Chondrocyte (in vitro differentiated cells): ENCODE measurements at regions not wholly inside any gene's neighbourhood (a gene's known extent, or its start where the extent isn't known, plus 50 kb on each side); places are given as distances from the start of the nearest gene placed in this dataset.

Source experiments
- DNase-seq: peaks from one replicate; pipeline ENCODE4 v3.0.0; 2021; ENCODE audit warnings: mixed read lengths, low spot score
- H3K27ac Mint-ChIP-seq: one replicate; pipeline ENCODE4 v1.8.0; 2021; ENCODE audit warnings: mild to moderate bottlenecking, moderate library complexity, mixed read lengths; ENCODE audit not compliant: unreplicated experiment
- H3K27me3 Mint-ChIP-seq: 2 replicates; pipeline ENCODE4 v1.8.0; 2021; ENCODE audit warnings: low read depth, mixed read lengths
- H3K36me3 Mint-ChIP-seq: 2 replicates; pipeline ENCODE4 v1.8.0; 2021; ENCODE audit warnings: low read depth, mixed read lengths
- H3K4me1 Mint-ChIP-seq: 2 replicates; pipeline ENCODE4 v1.8.0; 2021; ENCODE audit warnings: low read depth, mild to moderate bottlenecking, mixed read lengths
- H3K4me3 Mint-ChIP-seq: one replicate; pipeline ENCODE4 v1.8.0; 2021; ENCODE audit warnings: mild to moderate bottlenecking, moderate library complexity, mixed read lengths; ENCODE audit not compliant: unreplicated experiment
- H3K9me3 Mint-ChIP-seq: 2 replicates; pipeline ENCODE4 v1.8.0; 2021; ENCODE audit warnings: low read depth, mixed read lengths
- TF ChIP-seq, protein P1 (sequence below): fragments of 200-600 bp; sonication (generic); IDR thresholded peaks from 2 replicates; pipeline ENCODE4 v1.5.0; 2021; ENCODE audit warnings: antibody characterized with exemption, mild to moderate bottlenecking, moderate library complexity

DNA sequence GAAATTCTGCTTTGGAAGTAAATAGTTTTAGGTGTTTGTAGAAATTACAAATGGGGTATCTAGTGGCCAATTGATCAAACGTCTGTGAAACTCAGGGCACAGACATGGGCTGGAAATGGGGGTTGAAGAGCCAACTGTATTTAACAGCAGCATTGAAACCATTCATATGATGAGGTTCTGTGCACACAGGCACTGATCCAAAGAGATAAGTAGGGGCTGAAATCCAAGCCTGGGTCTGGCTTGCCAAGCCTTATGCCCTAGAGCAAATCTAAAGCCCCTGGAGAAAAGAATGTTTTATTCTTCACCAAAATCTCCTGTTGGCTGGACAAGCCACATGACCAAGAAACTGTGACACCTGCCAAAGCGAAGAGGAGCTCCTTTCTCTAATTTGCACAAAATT, 67.6 kb upstream of the ST6GALNAC5 start:
- Mint-ChIP-seq H3K27ac (no peak overlapping the region), H3K9me3 (no peaks in the 10 kb centered on the region), H3K4me3 (no peak overlapping the region), H3K36me3 (no peaks in the 10 kb centered on the region), H3K27me3 (no peaks in the 10 kb centered on the region), H3K4me1 (no peaks in the 10 kb centered on the region)
- DNase-seq: no peak
- TF ChIP-seq, protein P1, sequence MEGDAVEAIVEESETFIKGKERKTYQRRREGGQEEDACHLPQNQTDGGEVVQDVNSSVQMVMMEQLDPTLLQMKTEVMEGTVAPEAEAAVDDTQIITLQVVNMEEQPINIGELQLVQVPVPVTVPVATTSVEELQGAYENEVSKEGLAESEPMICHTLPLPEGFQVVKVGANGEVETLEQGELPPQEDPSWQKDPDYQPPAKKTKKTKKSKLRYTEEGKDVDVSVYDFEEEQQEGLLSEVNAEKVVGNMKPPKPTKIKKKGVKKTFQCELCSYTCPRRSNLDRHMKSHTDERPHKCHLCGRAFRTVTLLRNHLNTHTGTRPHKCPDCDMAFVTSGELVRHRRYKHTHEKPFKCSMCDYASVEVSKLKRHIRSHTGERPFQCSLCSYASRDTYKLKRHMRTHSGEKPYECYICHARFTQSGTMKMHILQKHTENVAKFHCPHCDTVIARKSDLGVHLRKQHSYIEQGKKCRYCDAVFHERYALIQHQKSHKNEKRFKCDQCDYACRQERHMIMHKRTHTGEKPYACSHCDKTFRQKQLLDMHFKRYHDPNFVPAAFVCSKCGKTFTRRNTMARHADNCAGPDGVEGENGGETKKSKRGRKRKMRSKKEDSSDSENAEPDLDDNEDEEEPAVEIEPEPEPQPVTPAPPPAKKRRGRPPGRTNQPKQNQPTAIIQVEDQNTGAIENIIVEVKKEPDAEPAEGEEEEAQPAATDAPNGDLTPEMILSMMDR: no peak

DNA sequence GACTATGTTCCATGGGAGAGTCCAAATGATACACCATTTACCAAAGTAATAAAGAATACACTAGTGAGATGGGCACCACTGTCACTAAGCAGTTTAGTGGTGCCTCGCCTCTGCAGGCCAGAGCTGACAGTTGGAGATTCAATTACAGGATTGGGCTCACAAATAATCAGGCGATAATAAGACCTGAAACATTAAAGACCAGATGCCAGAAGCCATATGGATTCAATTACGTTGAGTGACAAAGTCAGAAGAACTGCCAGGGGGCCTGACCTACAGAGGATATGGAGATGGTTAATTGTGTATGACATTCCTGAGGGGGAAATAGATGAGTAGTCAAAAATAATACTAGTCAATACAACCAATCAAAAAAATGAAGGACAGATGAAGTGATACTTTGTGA, 65.2 kb upstream of the ST6GALNAC5 start:
- DNase-seq: no peak
- TF ChIP-seq, protein P1: no peak
- H3K27ac Mint-ChIP-seq: no peak overlapping the region
- no peak overlapping the region for H3K4me3 Mint-ChIP-seq
- no peaks in the 10 kb centered on the region for H3K4me1 Mint-ChIP-seq
- no peaks in the 10 kb centered on the region for H3K27me3 Mint-ChIP-seq
- no peaks in the 10 kb centered on the region for H3K9me3 Mint-ChIP-seq
- H3K36me3 Mint-ChIP-seq: no peaks in the 10 kb centered on the region

DNA sequence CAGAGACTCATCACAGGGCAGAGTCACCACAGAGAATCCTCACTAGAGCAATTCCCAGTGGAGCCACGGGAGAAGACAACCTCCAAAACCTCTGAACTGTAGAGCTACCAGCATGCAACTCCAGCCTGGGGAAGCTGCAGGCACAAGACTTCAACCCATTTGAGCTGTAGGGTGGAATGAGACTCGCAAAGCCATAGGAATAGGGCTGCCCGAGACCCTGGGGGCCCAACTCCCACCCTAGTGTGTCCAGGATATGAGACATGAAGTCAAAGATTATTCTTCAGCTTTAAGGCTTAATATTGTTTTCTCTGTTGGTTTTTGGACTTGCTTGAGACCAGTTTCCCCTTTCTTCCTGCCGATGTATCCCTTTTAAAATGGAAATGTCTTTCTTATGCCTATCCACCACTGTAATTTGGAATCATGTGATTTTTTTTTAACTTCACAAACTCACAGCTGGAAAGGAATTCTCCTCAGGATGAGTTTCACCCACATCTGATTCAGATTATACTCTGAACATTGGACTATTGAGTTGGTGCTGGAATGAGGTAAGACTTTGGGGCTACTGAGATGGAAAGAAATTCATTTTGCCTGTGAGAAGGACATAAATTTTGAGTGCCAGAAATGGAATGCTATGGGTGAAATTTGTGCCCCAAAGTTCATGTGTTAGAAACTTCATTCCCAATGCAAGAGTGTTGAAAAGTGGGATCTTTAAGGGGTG, 59.6 kb upstream of the ST6GALNAC5 start:
- TF ChIP-seq, protein P1: no peak
- Mint-ChIP-seq H3K27me3 (peaks cover 4% of the 10 kb centered on the region), H3K4me3 (no peak overlapping the region), H3K36me3 (no peaks in the 10 kb centered on the region), H3K4me1 (no peaks in the 10 kb centered on the region), H3K9me3 (no peaks in the 10 kb centered on the region), H3K27ac (no peak overlapping the region)
- DNase-seq: no peak
